B cell (primary cell): ENCODE measurements at regions not wholly inside any gene's neighbourhood (a gene's known extent, or its start where the extent isn't known, plus 50 kb on each side); places are given as distances from the start of the nearest gene placed in this dataset.

Experiments
- ATAC-seq: fragments of 200-7000 bp; cut with Tn5 transposase; one replicate; pipeline ENCODE4 v1.10.0; 2021; ENCODE audit warnings: low read depth, mild to moderate bottlenecking, moderate number of reproducible peaks, moderate library complexity
- CTCF ChIA-PET: fragments of 350-600 bp; sonication (Branson Sonifier 250); formaldehyde crosslinking; loops from one replicate; lab custom pipeline; 2021; ENCODE audit warnings: antibody characterized with exemption, inconsistent platforms; lab: Charles Lee
- POLR2A ChIA-PET: fragments of 350-600 bp; sonication (Branson Sonifier 250); formaldehyde crosslinking; loops from one replicate; lab custom pipeline; 2021; ENCODE audit warnings: antibody characterized with exemption; lab: Charles Lee
- DNase-seq: peaks from one replicate; pipeline ENCODE4 v3.0.0; 2013
- H2AFZ ChIP-seq: 2 replicates; pipeline ENCODE4 v1.6.1; 2012; ENCODE audit warnings: mild to moderate bottlenecking, low read depth, low read length; ENCODE audit not compliant: insufficient read depth, poor library complexity, severe bottlenecking
- H3K27ac ChIP-seq, 2 donors: 1 replicate in 1 of 2; 2 replicates in 1 of 2; pipeline ENCODE4 v1.5.1; 2012 to 2013; ENCODE audit warnings: low read length in 2 of 2, mild to moderate bottlenecking in 2 of 2, moderate library complexity in 1 of 2
- H3K27me3 ChIP-seq, 4 experiments: fragments of 200-600 bp in 1 of 4; sonication (generic) in 1 of 4; replicated peaks in 1 of 4; 1 replicate in 2 of 4; 2 replicates in 2 of 4; pipeline versions ENCODE4 v1.6.1 to v1.7.0; 2013 to 2016; ENCODE audit warnings: low read length in 3 of 4, mild to moderate bottlenecking in 2 of 4, mixed read lengths in 1 of 4, moderate library complexity in 1 of 4; ENCODE audit not compliant: insufficient read depth in 4 of 4, control insufficient read depth in 3 of 4; ENCODE audit errors: control extremely low read depth in 1 of 4
- H3K36me3 ChIP-seq, 2 experiments: replicated peaks in 1 of 2; 1 replicate in 1 of 2; 2 replicates in 1 of 2; pipeline versions ENCODE4 v1.6.1 to v1.7.1; 2013; ENCODE audit warnings: low read length in 1 of 2; ENCODE audit not compliant: insufficient read depth in 2 of 2, control insufficient read depth in 1 of 2; ENCODE audit errors: control extremely low read depth in 1 of 2, extremely low read depth in 1 of 2
- H3K4me1 ChIP-seq, 2 donors: fragments of 200-600 bp in 1 of 2; sonication (generic) in 1 of 2; 1 replicate in 1 of 2; 2 replicates in 1 of 2; pipeline versions ENCODE4 v1.5.1 to v1.6.1; 2013 to 2017; ENCODE audit warnings: low read length in 2 of 2; ENCODE audit not compliant: control insufficient read depth in 2 of 2, insufficient read depth in 2 of 2
- H3K4me2 ChIP-seq: replicated peaks from 2 replicates; pipeline ENCODE3; 2012; ENCODE audit warnings: mild to moderate bottlenecking, low read depth, low read length; ENCODE audit not compliant: poor library complexity, severe bottlenecking
- H3K4me3 ChIP-seq, 5 experiments: fragments of 200-600 bp in 1 of 5; sonication (generic) in 1 of 5; 1 replicate in 3 of 5; 2 replicates in 2 of 5; pipeline versions ENCODE4 v1.5.1 to v1.7.0; 2011 to 2016; ENCODE audit warnings: low read length in 4 of 5, mild to moderate bottlenecking in 4 of 5, low read depth in 2 of 5, control low read depth in 1 of 5, moderate library complexity in 1 of 5; ENCODE audit not compliant: insufficient read depth in 1 of 5; ENCODE audit errors: control extremely low read depth in 1 of 5, extremely low read depth in 1 of 5
- H3K79me2 ChIP-seq: fragments of 200-600 bp; sonication (generic); one replicate; pipeline ENCODE4 v1.6.0; 2016; ENCODE audit warnings: low read length; ENCODE audit not compliant: control insufficient read depth, insufficient read depth
- H3K9ac ChIP-seq: fragments of 200-600 bp; sonication (generic); 2 replicates; pipeline ENCODE4 v1.6.1; 2017; ENCODE audit warnings: mild to moderate bottlenecking, low read length, moderate library complexity
- H3K9me3 ChIP-seq, 3 donors: one replicate each; pipeline versions ENCODE4 v1.6.1 to v1.7.1; 2013; ENCODE audit warnings: low read length in 2 of 3; ENCODE audit not compliant: control insufficient read depth in 2 of 3, insufficient read depth in 1 of 3; ENCODE audit errors: control extremely low read depth in 1 of 3
- H4K20me1 ChIP-seq: 2 replicates; pipeline ENCODE4 v1.6.0; 2012; ENCODE audit warnings: mild to moderate bottlenecking, low read length; ENCODE audit not compliant: insufficient read depth, control insufficient read depth, poor library complexity, severe bottlenecking
- H3K27ac Mint-ChIP-seq: one replicate; pipeline ENCODE4 v1.8.0; 2021; ENCODE audit warnings: mixed read lengths
- H3K27me3 Mint-ChIP-seq: one replicate; pipeline ENCODE4 v1.8.0; 2021; ENCODE audit warnings: mixed read lengths
- H3K4me1 Mint-ChIP-seq: one replicate; pipeline ENCODE4 v1.8.0; 2021; ENCODE audit warnings: mixed read lengths
- H3K4me3 Mint-ChIP-seq: one replicate; pipeline ENCODE4 v1.8.0; 2021; ENCODE audit warnings: mixed read lengths
- H3K9me3 Mint-ChIP-seq: one replicate; pipeline ENCODE4 v1.8.0; 2022; ENCODE audit warnings: mixed read lengths; ENCODE audit not compliant: insufficient read depth
- EZH2 ChIP-seq: IDR thresholded peaks from 2 replicates; pipeline ENCODE4 v1.6.1; 2012; ENCODE audit warnings: borderline replicate concordance, low read depth, mild to moderate bottlenecking, moderate library complexity, low read length; ENCODE audit not compliant: insufficient read depth, poor library complexity, severe bottlenecking
- WGBS: methylation state at CpG from one replicate; pipeline ENCODE4 v1.1.5; 2013; ENCODE audit warnings: missing lambda C conversion rate; ENCODE audit not compliant: insufficient coverage; 5-methylcytosine and 5-hydroxymethylcytosine counted together
- intact Hi-C: fragments of 100-400 bp; cut with micrococcal nuclease; formaldehyde crosslinking; loops from one replicate; pipeline ENCODE4 v1.10.0; 2022
- TF ChIP-seq, protein P1 (sequence below): fragments of 200-600 bp; IDR thresholded peaks from one replicate; pipeline ENCODE4 v1.8.0; 2022; ENCODE audit warnings: antibody characterized with exemption, mild to moderate bottlenecking

GRCh38 chr11:81059356-81059755 is 1618.5 kb upstream of the TENM4 start:
- ChIA-PET CTCF (no interaction called here), POLR2A (no interaction called here)
- ATAC-seq (no peak), DNase-seq (no peak)
- Histone ChIP-seq H3K27ac (no peak overlapping the region), H3K4me3 (no peak overlapping the region), H3K4me1 (no peaks in the 10 kb centered on the region), H3K79me2 (no peaks in the 10 kb centered on the region), H3K9ac (no peak overlapping the region), H3K9me3 (peaks cover 0 to under 1% (median 0%) of the 10 kb centered on the region in 3 donors), H3K36me3 (no peaks in the 10 kb centered on the region), H4K20me1 (no peaks in the 10 kb centered on the region), H3K27me3 (no peaks in the 10 kb centered on the region), H3K4me2 (no peak overlapping the region), H2AFZ (no peak overlapping the region)
- 33% methylated on average over 1 of the region's 1 CpG for WGBS
- Mint-ChIP-seq H3K4me3 (no peak overlapping the region), H3K27me3 (no peaks in the 10 kb centered on the region), H3K4me1 (no peaks in the 10 kb centered on the region), H3K27ac (no peak overlapping the region), H3K9me3 (peaks cover 4% of the 10 kb centered on the region)
- TF ChIP-seq, protein P1, sequence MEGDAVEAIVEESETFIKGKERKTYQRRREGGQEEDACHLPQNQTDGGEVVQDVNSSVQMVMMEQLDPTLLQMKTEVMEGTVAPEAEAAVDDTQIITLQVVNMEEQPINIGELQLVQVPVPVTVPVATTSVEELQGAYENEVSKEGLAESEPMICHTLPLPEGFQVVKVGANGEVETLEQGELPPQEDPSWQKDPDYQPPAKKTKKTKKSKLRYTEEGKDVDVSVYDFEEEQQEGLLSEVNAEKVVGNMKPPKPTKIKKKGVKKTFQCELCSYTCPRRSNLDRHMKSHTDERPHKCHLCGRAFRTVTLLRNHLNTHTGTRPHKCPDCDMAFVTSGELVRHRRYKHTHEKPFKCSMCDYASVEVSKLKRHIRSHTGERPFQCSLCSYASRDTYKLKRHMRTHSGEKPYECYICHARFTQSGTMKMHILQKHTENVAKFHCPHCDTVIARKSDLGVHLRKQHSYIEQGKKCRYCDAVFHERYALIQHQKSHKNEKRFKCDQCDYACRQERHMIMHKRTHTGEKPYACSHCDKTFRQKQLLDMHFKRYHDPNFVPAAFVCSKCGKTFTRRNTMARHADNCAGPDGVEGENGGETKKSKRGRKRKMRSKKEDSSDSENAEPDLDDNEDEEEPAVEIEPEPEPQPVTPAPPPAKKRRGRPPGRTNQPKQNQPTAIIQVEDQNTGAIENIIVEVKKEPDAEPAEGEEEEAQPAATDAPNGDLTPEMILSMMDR = no peak
- TF ChIP-seq EZH2 = no peak
- intact Hi-C loops = no loop called here

DNA sequence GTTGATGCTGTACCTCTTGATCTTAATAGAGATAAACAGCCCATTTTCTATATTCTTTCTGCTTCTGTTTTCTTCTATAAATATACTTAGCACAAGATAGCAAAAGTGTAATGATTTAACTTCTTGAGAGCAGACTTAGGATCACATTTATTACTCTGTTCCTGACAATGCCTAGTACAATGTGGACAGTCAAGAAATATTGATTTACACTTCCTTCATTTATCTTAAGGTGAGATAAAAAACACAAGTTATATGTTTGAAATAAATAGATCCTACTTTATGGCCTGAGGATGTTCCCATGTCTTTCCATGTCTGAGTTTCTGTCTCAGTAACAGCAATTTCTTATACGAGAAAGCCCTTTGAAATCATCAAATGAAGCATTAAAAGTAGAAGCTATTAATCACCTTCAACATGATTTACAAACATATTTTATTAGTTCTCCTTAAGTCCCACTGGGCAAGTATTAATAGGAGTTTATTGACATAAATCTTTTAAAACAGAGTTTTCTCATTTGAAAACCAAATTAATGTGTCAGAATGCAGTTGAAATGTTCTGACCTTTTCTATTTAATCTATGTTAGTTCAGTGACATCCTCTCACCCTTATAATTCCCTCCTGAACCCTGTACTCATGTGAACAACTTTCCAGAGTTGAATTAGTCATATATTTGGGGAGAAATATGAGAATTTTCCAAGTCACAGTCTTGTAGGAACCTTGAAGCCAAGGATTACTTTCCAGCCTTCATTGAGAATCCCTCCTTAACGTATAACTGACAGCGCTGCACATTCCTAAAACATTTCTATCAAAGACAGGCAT is 1611.7 kb upstream of the TENM4 start:
- Histone ChIP-seq H3K27me3 (no peaks in the 10 kb centered on the region), H3K9me3 (peaks cover 0 to 4% (median 0%) of the 10 kb centered on the region in 3 donors), H4K20me1 (no peaks in the 10 kb centered on the region), H3K36me3 (no peaks in the 10 kb centered on the region), H3K4me2 (no peak overlapping the region), H3K9ac (no peak overlapping the region), H3K79me2 (no peaks in the 10 kb centered on the region), H3K4me3 (no peak overlapping the region), H3K4me1 (no peaks in the 10 kb centered on the region), H2AFZ (no peak overlapping the region), H3K27ac (no peak overlapping the region)
- DNase-seq = no peak
- POLR2A ChIA-PET = no interaction called here
- H3K27me3 Mint-ChIP-seq = no peaks in the 10 kb centered on the region
- no peak overlapping the region for H3K4me3 Mint-ChIP-seq
- TF ChIP-seq EZH2 = no peak
- TF ChIP-seq, protein P1 = no peak
- intact Hi-C loops = no loop called here
- no peak for ATAC-seq
- 100% methylated on average over 2 of the region's 3 CpGs for WGBS
- H3K9me3 Mint-ChIP-seq = peaks cover 2% of the 10 kb centered on the region
- no peaks in the 10 kb centered on the region for H3K4me1 Mint-ChIP-seq
- H3K27ac Mint-ChIP-seq = no peak overlapping the region
- CTCF ChIA-PET = no interaction called here
